ENCODE measurements at regions not wholly inside any gene's neighbourhood (a gene's known extent, or its start where the extent isn't known, plus 50 kb on each side); places are given as distances from the start of the nearest gene placed in this dataset.

GRCh38 chr11:43545610-43546009 lies 134.9 kb upstream of the HSD17B12 start:
- H3K79me2 ChIP-seq (replicated peaks; ENCODE audit: insufficient read depth, low read length): no peaks in the 10 kb centered on the region
- H3K4me2 ChIP-seq (ENCODE audit: low read length): no peak overlapping the region
- TF ChIP-seq TAF1 (IDR thresholded peaks at IDR 0.05; ENCODE audit: low read depth) (no peak), SMC3 (conservative IDR thresholded peaks at IDR 0.05; ENCODE audit: poor library complexity) (no peak), EP300 (conservative IDR thresholded peaks at IDR 0.05; ENCODE audit: poor library complexity, severe bottlenecking) (no peak), EZH2 (IDR thresholded peaks at IDR 0.05; ENCODE audit: borderline replicate concordance, insufficient read depth, low read length, poor library complexity, severe bottlenecking) (no peak), REST (IDR thresholded peaks at IDR 0.05; ENCODE audit: borderline replicate concordance) (no peak), POLR2AphosphoS5 (IDR thresholded peaks at IDR 0.05) (no peak), CTCF (IDR thresholded peaks at IDR 0.05; ENCODE audit: poor library complexity, severe bottlenecking) (no peak)
- no peak overlapping the region for H2AFZ ChIP-seq (ENCODE audit: low read depth, low read length)
- H3F3A ChIP-seq (ENCODE audit: insufficient read depth, low read length, poor library complexity, severe bottlenecking): no peaks in the 10 kb centered on the region
- no peaks in the 10 kb centered on the region for H4K20me1 ChIP-seq (ENCODE audit: insufficient read depth)
- H3K36me3 ChIP-seq (ENCODE audit: insufficient read depth, low read length): no peaks in the 10 kb centered on the region
- H3K4me3 ChIP-seq (ENCODE audit: low read length): no peak overlapping the region
- H3K27me3 ChIP-seq (ENCODE audit: insufficient read depth, low read depth, low read length): no peaks in the 10 kb centered on the region
- H3K27ac ChIP-seq (ENCODE audit: low read length): no peak overlapping the region
- H3K9ac ChIP-seq (ENCODE audit: low read length): no peak overlapping the region
- no peaks in the 10 kb centered on the region for H3K9me3 ChIP-seq (ENCODE audit: low read length)
- H3K9me2 ChIP-seq (ENCODE audit: insufficient read depth, low read length): no peaks in the 10 kb centered on the region

GRCh38 chr11:43546561-43547429 lies 133.7 kb upstream of the HSD17B12 start:
- TF ChIP-seq POLR2AphosphoS5 (IDR thresholded peaks at IDR 0.05): no peak
- TF ChIP-seq RAD21 (conservative IDR thresholded peaks at IDR 0.05): no peak
- TF ChIP-seq MXI1 (conservative IDR thresholded peaks at IDR 0.05; ENCODE audit: poor library complexity, severe bottlenecking): no peak
- no peak for TF ChIP-seq REST (IDR thresholded peaks at IDR 0.05; ENCODE audit: borderline replicate concordance)
- Histone ChIP-seq H3K4me3 (ENCODE audit: low read length) (no peak overlapping the region), H3K27me3 (ENCODE audit: insufficient read depth, low read depth, low read length) (no peaks in the 10 kb centered on the region), H2AFZ (ENCODE audit: low read depth, low read length) (no peak overlapping the region), H3K9ac (ENCODE audit: low read length) (no peak overlapping the region), H3K4me2 (ENCODE audit: low read length) (no peak overlapping the region), H3K9me2 (ENCODE audit: insufficient read depth, low read length) (no peaks in the 10 kb centered on the region), H4K20me1 (ENCODE audit: insufficient read depth) (no peaks in the 10 kb centered on the region), H3K27ac (ENCODE audit: low read length) (no peak overlapping the region), H3K79me2 (replicated peaks; ENCODE audit: insufficient read depth, low read length) (no peaks in the 10 kb centered on the region), H3K9me3 (ENCODE audit: low read length) (no peaks in the 10 kb centered on the region), H3F3A (ENCODE audit: insufficient read depth, low read length, poor library complexity, severe bottlenecking) (no peaks in the 10 kb centered on the region), H3K36me3 (ENCODE audit: insufficient read depth, low read length) (no peaks in the 10 kb centered on the region)
